ENCODE measurements at regions not wholly inside any gene's neighbourhood (a gene's known extent, or its start where the extent isn't known, plus 50 kb on each side); places are given as distances from the start of the nearest gene placed in this dataset.

GRCh38 chr2:155070489-155070888 is 372.0 kb downstream of the KCNJ3 start:
- H3K4me2 ChIP-seq (ENCODE audit: low read length), result no peak overlapping the region
- H3F3A ChIP-seq (ENCODE audit: low read length, unreplicated experiment), result no peaks in the 10 kb centered on the region
- TF ChIP-seq EZH2 (IDR thresholded peaks at IDR 0.05; ENCODE audit: low read length, unreplicated experiment), result no peak
- no peak for TF ChIP-seq CTCF (conservative IDR thresholded peaks at IDR 0.05; ENCODE audit: low read depth, low read length)
- TF ChIP-seq EZH2phosphoT487 (IDR thresholded peaks at IDR 0.05; ENCODE audit: borderline replicate concordance, low read length), result no peak
- H2AFZ ChIP-seq (ENCODE audit: low read length), result no peak overlapping the region
- DNase-seq (no peak), ATAC-seq (no peak)
- no peaks in the 10 kb centered on the region for H3K4me1 ChIP-seq (ENCODE audit: insufficient read depth, low read length)
- H3K79me2 ChIP-seq (ENCODE audit: low read length), result no peaks in the 10 kb centered on the region
- H3K9me3 ChIP-seq (ENCODE audit: low read length), result peaks cover 3% of the 10 kb centered on the region; the same call in 1 of the 2 replicates
- H3K36me3 ChIP-seq (ENCODE audit: low read depth, low read length), result no peaks in the 10 kb centered on the region
- ChIA-PET POLR2A (ENCODE audit: unreplicated experiment) (no interaction called here), CTCF (no interaction called here)
- H3K4me3 ChIP-seq (ENCODE audit: low read length), result no peak overlapping the region
- H3K27ac ChIP-seq (ENCODE audit: low read length), result no peak overlapping the region
- no TSS peak for BruUV-seq (replicated peaks)
- no peaks in the 10 kb centered on the region for H3K27me3 ChIP-seq (ENCODE audit: low read length)
- H3K9ac ChIP-seq (ENCODE audit: low read length), result no peak overlapping the region
- no peaks in the 10 kb centered on the region for H4K20me1 ChIP-seq (ENCODE audit: low read length)
- no peaks in the 10 kb centered on the region for H3K9me2 ChIP-seq (replicated peaks; ENCODE audit: low read length)
- intact Hi-C loops (cut with micrococcal nuclease), result no loop called here

- Histone ChIP-seq H3K27ac (ENCODE audit: low read length) (no peak overlapping the region), H3K9me3 (ENCODE audit: low read length) (peaks cover 5% of the 10 kb centered on the region; the same call in 1 of the 2 replicates), H3K9me2 (replicated peaks; ENCODE audit: low read length) (no peaks in the 10 kb centered on the region), H3K79me2 (ENCODE audit: low read length) (no peaks in the 10 kb centered on the region), H3K4me3 (ENCODE audit: low read length) (no peak overlapping the region), H3F3A (ENCODE audit: low read length, unreplicated experiment) (no peaks in the 10 kb centered on the region), H3K27me3 (ENCODE audit: low read length) (no peaks in the 10 kb centered on the region), H3K4me2 (ENCODE audit: low read length) (no peak overlapping the region), H3K36me3 (ENCODE audit: low read depth, low read length) (no peaks in the 10 kb centered on the region), H4K20me1 (ENCODE audit: low read length) (no peaks in the 10 kb centered on the region), H2AFZ (ENCODE audit: low read length) (no peak overlapping the region), H3K4me1 (ENCODE audit: insufficient read depth, low read length) (no peaks in the 10 kb centered on the region), H3K9ac (ENCODE audit: low read length) (no peak overlapping the region)
- ATAC-seq (no peak), DNase-seq (no peak)
- no TSS peak for BruUV-seq (replicated peaks)
- intact Hi-C loops (cut with micrococcal nuclease), result no loop called here
- TF ChIP-seq EZH2phosphoT487 (IDR thresholded peaks at IDR 0.05; ENCODE audit: borderline replicate concordance, low read length), result no peak
- TF ChIP-seq CTCF (conservative IDR thresholded peaks at IDR 0.05; ENCODE audit: low read depth, low read length), result no peak
- no peak for TF ChIP-seq EZH2 (IDR thresholded peaks at IDR 0.05; ENCODE audit: low read length, unreplicated experiment)
- ChIA-PET POLR2A (ENCODE audit: unreplicated experiment) (no interaction called here), CTCF (no interaction called here)
Observed at GRCh38 chr2:155062922-155063258, 364.4 kb downstream of the KCNJ3 start.

- Histone ChIP-seq H4K20me1 (ENCODE audit: low read length) (no peaks in the 10 kb centered on the region), H3K27ac (ENCODE audit: low read length) (no peak overlapping the region), H2AFZ (ENCODE audit: low read length) (no peak overlapping the region), H3K9ac (ENCODE audit: low read length) (no peak overlapping the region), H3K9me2 (replicated peaks; ENCODE audit: low read length) (no peaks in the 10 kb centered on the region), H3K36me3 (ENCODE audit: low read depth, low read length) (no peaks in the 10 kb centered on the region), H3F3A (ENCODE audit: low read length, unreplicated experiment) (no peaks in the 10 kb centered on the region), H3K9me3 (ENCODE audit: low read length) (peaks cover 5% of the 10 kb centered on the region; the same call in 1 of the 2 replicates), H3K79me2 (ENCODE audit: low read length) (no peaks in the 10 kb centered on the region), H3K4me1 (ENCODE audit: insufficient read depth, low read length) (no peaks in the 10 kb centered on the region), H3K27me3 (ENCODE audit: low read length) (no peaks in the 10 kb centered on the region), H3K4me2 (ENCODE audit: low read length) (no peak overlapping the region), H3K4me3 (ENCODE audit: low read length) (no peak overlapping the region)
- intact Hi-C loops (cut with micrococcal nuclease), result no loop called here
- ChIA-PET CTCF (no interaction called here), POLR2A (ENCODE audit: unreplicated experiment) (no interaction called here)
- TF ChIP-seq CTCF (conservative IDR thresholded peaks at IDR 0.05; ENCODE audit: low read depth, low read length) (no peak), EZH2 (IDR thresholded peaks at IDR 0.05; ENCODE audit: low read length, unreplicated experiment) (no peak)
- BruUV-seq (replicated peaks), result no TSS peak
- no peak for ATAC-seq
- DNase-seq, result no peak
Observed at GRCh38 chr2:155062250-155062921, 363.9 kb downstream of the KCNJ3 start.
